Activated CD4-positive, alpha-beta T cell treated with anti-CD3 and anti-CD28 coated beads for 48 hours (primary cell): ENCODE measurements at regions not wholly inside any gene's neighbourhood (a gene's known extent, or its start where the extent isn't known, plus 50 kb on each side); places are given as distances from the start of the nearest gene placed in this dataset.

Experiments
- DNase-seq: peaks from one replicate; pipeline ENCODE4 v3.0.0-alpha.2; 2020

GRCh38 chr4:24417206-24417605, 167.1 kb downstream of the DHX15 start:
- no peak for DNase-seq

GRCh38 chr4:24416293-24416692, 168.1 kb downstream of the DHX15 start:
- DNase-seq: no peak

GRCh38 chr4:24413311-24413784, 171.0 kb downstream of the DHX15 start:
- DNase-seq: no peak

GRCh38 chr4:24411806-24412205, 172.5 kb downstream of the DHX15 start:
- no peak for DNase-seq

GRCh38 chr4:24411299-24411698, 173.1 kb downstream of the DHX15 start:
- DNase-seq: no peak

GRCh38 chr4:24408640-24409039, 175.7 kb downstream of the DHX15 start:
- DNase-seq: no peak

GRCh38 chr4:24405926-24406325, 178.4 kb downstream of the DHX15 start:
- no peak for DNase-seq

GRCh38 chr4:24405341-24405740, 179.0 kb downstream of the DHX15 start:
- no peak for DNase-seq

- no peak for DNase-seq
These were observed 180.1 kb downstream of the DHX15 start for GRCh38 chr4:24404281-24404680.

GRCh38 chr4:24403265-24403664, 181.1 kb downstream of the DHX15 start:
- DNase-seq: no peak

- DNase-seq: no peak
These were observed 183.8 kb downstream of the DHX15 start for GRCh38 chr4:24400537-24400936.

GRCh38 chr4:24396988-24397387, 187.4 kb downstream of the DHX15 start:
- no peak for DNase-seq

GRCh38 chr4:24395937-24396336, 188.4 kb downstream of the DHX15 start:
- DNase-seq: no peak

GRCh38 chr4:24394041-24394440, 190.3 kb downstream of the DHX15 start:
- DNase-seq: no peak

GRCh38 chr4:24392613-24393012, 191.7 kb downstream of the DHX15 start:
- DNase-seq: no peak

- DNase-seq: no peak
These were observed 202.0 kb downstream of the DHX15 start for GRCh38 chr4:24382381-24382780.

- no peak for DNase-seq
These were observed 203.2 kb downstream of the DHX15 start for GRCh38 chr4:24380957-24381665.

- DNase-seq: no peak
These were observed 210.7 kb downstream of the DHX15 start for GRCh38 chr4:24373704-24374103.

GRCh38 chr4:24372881-24373280, 211.5 kb downstream of the DHX15 start:
- DNase-seq: no peak

- DNase-seq: no peak
These were observed 212.0 kb downstream of the DHX15 start for GRCh38 chr4:24372341-24372740.

- DNase-seq: no peak
These were observed 213.9 kb downstream of the DHX15 start for GRCh38 chr4:24370421-24370820.

- no peak for DNase-seq
These were observed 214.8 kb downstream of the DHX15 start for GRCh38 chr4:24369507-24370029.

GRCh38 chr4:24368801-24369200, 215.6 kb downstream of the DHX15 start:
- DNase-seq: no peak

- no peak for DNase-seq
These were observed 219.5 kb downstream of the DHX15 start for GRCh38 chr4:24364852-24365251.

- no peak for DNase-seq
These were observed 220.1 kb downstream of the DHX15 start for GRCh38 chr4:24364249-24364648.
